NOMO-1 treated with DMSO at 0.1 percent for 48 hours (cell line): ENCODE measurements at regions not wholly inside any gene's neighbourhood (a gene's known extent, or its start where the extent isn't known, plus 50 kb on each side); places are given as distances from the start of the nearest gene placed in this dataset.
"Not testable (repeated sequence)": the region's sequence is repeated elsewhere in the genome, so short reads cannot be mapped to it uniquely, and the experiment has no call there.

Source experiments
- DNase-seq: peaks from one replicate; lab custom pipeline; 2025; ENCODE audit not compliant: unreplicated experiment; lab: John Stamatoyannopoulos, UW

- DNase-seq, result no peak
Observed at GRCh38 chr21:28311411-28312190, 681.1 kb downstream of the LTN1 start.

GRCh38 chr21:28310711-28311110 lies 682.0 kb downstream of the LTN1 start:
- DNase-seq, result no peak

GRCh38 chr21:28310171-28310685 lies 682.4 kb downstream of the LTN1 start:
- DNase-seq, result no peak

GRCh38 chr21:28309596-28309995 lies 683.1 kb downstream of the LTN1 start:
- DNase-seq, result no peak

- no peak for DNase-seq
Observed at GRCh38 chr21:28308516-28308915, 684.2 kb downstream of the LTN1 start.

GRCh38 chr21:28299946-28300345 lies 692.7 kb downstream of the LTN1 start:
- DNase-seq, result no peak

GRCh38 chr21:28298251-28298672 lies 694.4 kb downstream of the LTN1 start:
- no peak for DNase-seq

- DNase-seq, result no peak
Observed at GRCh38 chr21:28294051-28294450, 698.6 kb downstream of the LTN1 start.

GRCh38 chr21:28283641-28284490 lies 708.8 kb downstream of the LTN1 start:
- DNase-seq, result no peak

- no peak for DNase-seq
Observed at GRCh38 chr21:28282833-28283232, 709.8 kb downstream of the LTN1 start.

GRCh38 chr21:28281357-28281756 lies 711.3 kb downstream of the LTN1 start:
- DNase-seq, result not testable (repeated sequence)

GRCh38 chr21:28280611-28281010 lies 712.1 kb downstream of the LTN1 start:
- DNase-seq, result no peak

GRCh38 chr21:28277324-28277723 lies 715.4 kb downstream of the LTN1 start:
- no peak for DNase-seq

- DNase-seq, result peak; percentile 43
Observed at GRCh38 chr21:28272272-28272992, 720.2 kb downstream of the LTN1 start.

- no peak for DNase-seq
Observed at GRCh38 chr21:28269173-28269572, 723.5 kb downstream of the LTN1 start.

GRCh38 chr21:28268685-28269084 lies 724.0 kb downstream of the LTN1 start:
- DNase-seq, result no peak

- DNase-seq, result no peak
Observed at GRCh38 chr21:28267449-28267848, 725.2 kb downstream of the LTN1 start.

GRCh38 chr21:28266061-28266460 lies 726.6 kb downstream of the LTN1 start:
- no peak for DNase-seq

- DNase-seq, result no peak
Observed at GRCh38 chr21:28263974-28264373, 728.7 kb downstream of the LTN1 start.

- no peak for DNase-seq
Observed at GRCh38 chr21:28261298-28261697, 731.4 kb downstream of the LTN1 start.

GRCh38 chr21:28257276-28257675 lies 735.4 kb downstream of the LTN1 start:
- DNase-seq, result no peak
